Activated CD8-positive, alpha-beta T cell treated with anti-CD3 and anti-CD28 coated beads for 36 hours (primary cell): ENCODE measurements at regions not wholly inside any gene's neighbourhood (a gene's known extent, or its start where the extent isn't known, plus 50 kb on each side); places are given as distances from the start of the nearest gene placed in this dataset.
"Not testable (repeated sequence)": the region's sequence is repeated elsewhere in the genome, so short reads cannot be mapped to it uniquely, and the experiment has no call there.

ENCODE experiments used
- ATAC-seq: fragments of 200-7000 bp; cut with Tn5 transposase; one replicate; pipeline ENCODE4 v1.10.0; 2021; ENCODE audit warnings: mild to moderate bottlenecking, moderate library complexity
- CTCF ChIA-PET: fragments of 350-600 bp; sonication (Branson Sonifier 250); formaldehyde crosslinking; loops from one replicate; lab custom pipeline; 2021; ENCODE audit warnings: antibody characterized with exemption; lab: Charles Lee
- POLR2A ChIA-PET: fragments of 350-600 bp; sonication (Branson Sonifier 250); formaldehyde crosslinking; loops from one replicate; lab custom pipeline; 2021; ENCODE audit warnings: antibody characterized with exemption; lab: Charles Lee
- DNase-seq: peaks from one replicate; pipeline ENCODE4 v3.0.0-alpha.2; 2020
- H3K27ac Mint-ChIP-seq: one replicate; pipeline ENCODE4 v1.8.0; 2021; ENCODE audit warnings: mild to moderate bottlenecking, mixed read lengths
- H3K27me3 Mint-ChIP-seq: one replicate; pipeline ENCODE4 v1.8.0; 2021; ENCODE audit warnings: mixed read lengths
- H3K36me3 Mint-ChIP-seq: one replicate; pipeline ENCODE4 v1.8.0; 2021; ENCODE audit warnings: low read depth, mixed read lengths
- H3K4me1 Mint-ChIP-seq: one replicate; pipeline ENCODE4 v1.8.0; 2021; ENCODE audit warnings: low read depth, mixed read lengths
- H3K4me3 Mint-ChIP-seq: one replicate; pipeline ENCODE4 v1.8.0; 2021; ENCODE audit warnings: mild to moderate bottlenecking, moderate library complexity, mixed read lengths
- H3K9me3 Mint-ChIP-seq: one replicate; pipeline ENCODE4 v1.8.0; 2021; ENCODE audit warnings: mixed read lengths
- CTCF ChIP-seq: fragments of 200-600 bp; IDR thresholded peaks from one replicate; pipeline ENCODE4 v1.8.0; 2022; ENCODE audit warnings: antibody characterized with exemption, mild to moderate bottlenecking
- intact Hi-C: fragments of 100-400 bp; cut with micrococcal nuclease; formaldehyde crosslinking; loops from one replicate; pipeline ENCODE4 v1.10.0; 2022

- DNase-seq (no peak), ATAC-seq (no peak)
- intact Hi-C loops: no loop called here
- no peak overlapping the region for H3K27ac Mint-ChIP-seq
- no peak for TF ChIP-seq CTCF
- H3K4me3 Mint-ChIP-seq: no peak overlapping the region
- no peaks in the 10 kb centered on the region for H3K36me3 Mint-ChIP-seq
- no peaks in the 10 kb centered on the region for H3K9me3 Mint-ChIP-seq
- ChIA-PET POLR2A (no interaction called here), CTCF (no interaction called here)
- no peaks in the 10 kb centered on the region for H3K4me1 Mint-ChIP-seq
- H3K27me3 Mint-ChIP-seq: no peaks in the 10 kb centered on the region
Observed at GRCh38 chr17:13885550-13885949, 183.8 kb upstream of the COX10 start.

GRCh38 chr17:13885953-13886889 is 183.1 kb upstream of the COX10 start:
- H3K9me3 Mint-ChIP-seq: no peaks in the 10 kb centered on the region
- no peak overlapping the region for H3K4me3 Mint-ChIP-seq
- H3K27ac Mint-ChIP-seq: no peak overlapping the region
- TF ChIP-seq CTCF: no peak
- ChIA-PET CTCF (no interaction called here), POLR2A (no interaction called here)
- H3K36me3 Mint-ChIP-seq: no peaks in the 10 kb centered on the region
- no peak for DNase-seq
- H3K4me1 Mint-ChIP-seq: no peaks in the 10 kb centered on the region
- ATAC-seq: no peak
- intact Hi-C loops: no loop called here
- no peaks in the 10 kb centered on the region for H3K27me3 Mint-ChIP-seq

- intact Hi-C loops: no loop called here
- Mint-ChIP-seq H3K4me1 (no peaks in the 10 kb centered on the region), H3K27ac (no peak overlapping the region), H3K36me3 (no peaks in the 10 kb centered on the region), H3K27me3 (no peaks in the 10 kb centered on the region), H3K4me3 (no peak overlapping the region), H3K9me3 (no peaks in the 10 kb centered on the region)
- no peak for TF ChIP-seq CTCF
- DNase-seq: no peak
- POLR2A ChIA-PET: no interaction called here
- CTCF ChIA-PET: no interaction called here
- no peak for ATAC-seq
Observed at GRCh38 chr17:13888056-13888609, 181.2 kb upstream of the COX10 start.

- CTCF ChIA-PET, H3K27me3 Mint-ChIP-seq, ATAC-seq, H3K36me3 Mint-ChIP-seq, H3K9me3 Mint-ChIP-seq, POLR2A ChIA-PET, H3K4me1 Mint-ChIP-seq, H3K4me3 Mint-ChIP-seq, intact Hi-C loops, H3K27ac Mint-ChIP-seq, DNase-seq: not testable (repeated sequence)
Observed at GRCh38 chr17:13908971-13909370, 160.3 kb upstream of the COX10 start.

- TF ChIP-seq CTCF: no peak
- Mint-ChIP-seq H3K4me3 (no peak overlapping the region), H3K27ac (no peak overlapping the region), H3K9me3 (no peaks in the 10 kb centered on the region), H3K36me3 (no peaks in the 10 kb centered on the region), H3K4me1 (no peaks in the 10 kb centered on the region), H3K27me3 (no peaks in the 10 kb centered on the region)
- intact Hi-C loops: no loop called here
- CTCF ChIA-PET: no interaction called here
- ATAC-seq (no peak), DNase-seq (no peak)
- POLR2A ChIA-PET: no interaction called here
Observed at GRCh38 chr17:13909901-13910519, 159.3 kb upstream of the COX10 start.
